ENCODE measurements at regions not wholly inside any gene's neighbourhood (a gene's known extent, or its start where the extent isn't known, plus 50 kb on each side); places are given as distances from the start of the nearest gene placed in this dataset.

- no peak for TF ChIP-seq STAT1 (IDR thresholded peaks at IDR 0.05; ENCODE audit: unreplicated experiment)
- no peak for TF ChIP-seq NANOG (IDR thresholded peaks at IDR 0.05; ENCODE audit: borderline replicate concordance)
- no peak for TF ChIP-seq ZNF462 (CRISPR knock-in tag; IDR thresholded peaks at IDR 0.05)
- Mint-ChIP-seq H3K27ac (no peak overlapping the region), H3K9me3 (no peaks in the 10 kb centered on the region)
These were observed 199.3 kb upstream of the CDH6 start for GRCh38 chr5:30994176-30994575.

DNA sequence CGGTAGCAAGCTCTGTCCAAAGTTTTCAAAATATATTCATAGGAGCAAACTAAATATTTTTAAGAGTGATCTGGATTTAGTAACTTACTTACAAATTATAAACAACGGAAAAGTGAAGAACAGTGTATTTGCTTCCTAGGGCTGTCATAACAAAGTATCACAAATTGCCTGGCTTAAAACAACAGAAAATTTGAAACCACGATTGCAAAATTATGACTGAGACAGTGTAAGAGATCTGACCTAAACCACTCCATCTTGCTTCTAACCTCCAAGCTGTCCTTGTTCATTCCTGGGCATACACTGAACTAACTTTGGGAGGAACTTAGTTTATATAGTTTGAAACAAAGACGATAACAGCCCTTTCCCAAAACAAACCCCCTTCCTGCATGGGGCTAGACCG is 202.0 kb upstream of the CDH6 start:
- peaks cover 3% of the 10 kb centered on the region; the same call in 1 of the 2 replicates for H3K9me2 ChIP-seq (ENCODE audit: insufficient read depth)
- ATAC-seq, result no peak
- peaks cover 2% of the 10 kb centered on the region for H3K27me3 Mint-ChIP-seq (ENCODE audit: insufficient read depth, low read depth, poor library complexity)
- H3K4me2 ChIP-seq, result no peak overlapping the region
- no peaks in the 10 kb centered on the region for H3K36me3 Mint-ChIP-seq (ENCODE audit: low read depth)
- H3K4me1 Mint-ChIP-seq, result peaks cover 25% of the 10 kb centered on the region
- H3F3A ChIP-seq (replicated peaks; ENCODE audit: low read depth), result no peaks in the 10 kb centered on the region
- DNase-seq (ENCODE audit: low spot score), result no peak
- no peak overlapping the region for H3K27ac Mint-ChIP-seq
- H4K20me1 ChIP-seq (replicated peaks; ENCODE audit: insufficient read depth), result no peaks in the 10 kb centered on the region
- no peak for TF ChIP-seq REST (IDR thresholded peaks at IDR 0.05; ENCODE audit: unreplicated experiment)
- no peak for TF ChIP-seq ZNF114 (CRISPR knock-in tag; IDR thresholded peaks at IDR 0.05)
- TF ChIP-seq NANOG (IDR thresholded peaks at IDR 0.05; ENCODE audit: borderline replicate concordance), result no peak
- no peak for TF ChIP-seq ETS1 (IDR thresholded peaks at IDR 0.05)
- TF ChIP-seq ZNF331 (CRISPR knock-in tag; IDR thresholded peaks at IDR 0.05; ENCODE audit: low read depth), result no peak
- no peak for TF ChIP-seq EZH2 (IDR thresholded peaks at IDR 0.05; ENCODE audit: low read depth, unreplicated experiment)
- H3K36me3 ChIP-seq (ENCODE audit: insufficient read depth), result no peaks in the 10 kb centered on the region
- H3K4me3 ChIP-seq, result no peak overlapping the region
- H3K27ac ChIP-seq (ENCODE audit: low read depth), result no peak overlapping the region
- H3K27me3 ChIP-seq (ENCODE audit: insufficient read depth), result no peaks in the 10 kb centered on the region
- H3K79me2 ChIP-seq (replicated peaks; ENCODE audit: insufficient read depth), result no peaks in the 10 kb centered on the region
- no peak overlapping the region for H3K4me3 Mint-ChIP-seq
- H2AFZ ChIP-seq, result peak overlapping the region; percentile 61; the same call in 1 of the 2 replicates
- peaks cover 9% of the 10 kb centered on the region for H3K4me1 ChIP-seq (ENCODE audit: insufficient read depth)
- H3K9me3 Mint-ChIP-seq, result no peaks in the 10 kb centered on the region

More at GRCh38 chr5:30994176-30994575, 199.3 kb upstream of the CDH6 start:
- Mint-ChIP-seq H3K4me1 (peaks cover 25% of the 10 kb centered on the region), H3K4me3 (no peak overlapping the region), H3K27me3 (ENCODE audit: insufficient read depth, low read depth, poor library complexity) (peaks cover 2% of the 10 kb centered on the region), H3K36me3 (ENCODE audit: low read depth) (no peaks in the 10 kb centered on the region)
- Histone ChIP-seq H3K79me2 (replicated peaks; ENCODE audit: insufficient read depth) (no peaks in the 10 kb centered on the region), H4K20me1 (replicated peaks; ENCODE audit: insufficient read depth) (no peaks in the 10 kb centered on the region), H2AFZ (no peak overlapping the region), H3K4me2 (no peak overlapping the region), H3K4me3 (no peak overlapping the region), H3F3A (replicated peaks; ENCODE audit: low read depth) (no peaks in the 10 kb centered on the region), H3K4me1 (ENCODE audit: insufficient read depth) (peaks cover 9% of the 10 kb centered on the region), H3K27ac (ENCODE audit: low read depth) (no peak overlapping the region), H3K27me3 (ENCODE audit: insufficient read depth) (no peaks in the 10 kb centered on the region), H3K36me3 (ENCODE audit: insufficient read depth) (no peaks in the 10 kb centered on the region), H3K9me2 (ENCODE audit: insufficient read depth) (no peaks in the 10 kb centered on the region)
- DNase-seq (ENCODE audit: low spot score) (peak; percentile 19), ATAC-seq (no peak)

Measured in GM23338 (cell line).